Common myeloid progenitor, CD34-positive (primary cell): ENCODE measurements at regions not wholly inside any gene's neighbourhood (a gene's known extent, or its start where the extent isn't known, plus 50 kb on each side); places are given as distances from the start of the nearest gene placed in this dataset.

Experiments
- CTCF ChIA-PET: fragments of 350-600 bp; sonication (Branson Sonifier 250); formaldehyde crosslinking; loops from one replicate; lab custom pipeline; 2021; ENCODE audit warnings: antibody characterized with exemption; lab: Charles Lee
- POLR2A ChIA-PET: fragments of 350-600 bp; sonication (Branson Sonifier 250); formaldehyde crosslinking; loops from one replicate; lab custom pipeline; 2021; ENCODE audit warnings: antibody characterized with exemption; lab: Charles Lee
- DNase-seq, 3 donors: peaks; one replicate each; pipeline versions ENCODE4 v3.0.0 to v3.0.0-alpha.2; 2013
- H3K27ac ChIP-seq, 2 experiments: 1 replicate in 1 of 2; 2 replicates in 1 of 2; pipeline ENCODE4 v1.7.0; 2013; ENCODE audit warnings: inconsistent platforms in 2 of 2, low read length in 2 of 2, mild to moderate bottlenecking in 2 of 2, low read depth in 1 of 2, moderate library complexity in 1 of 2; ENCODE audit not compliant: severe bottlenecking in 2 of 2, insufficient read depth in 1 of 2, poor library complexity in 1 of 2
- H3K27me3 ChIP-seq, 5 experiments: replicated peaks in 2 of 5; 1 replicate in 3 of 5; 2 replicates in 2 of 5; pipeline versions ENCODE4 v1.6.1 to v1.7.0; 2013; ENCODE audit warnings: low read length in 4 of 5, mild to moderate bottlenecking in 2 of 5, moderate library complexity in 2 of 5, inconsistent platforms in 1 of 5; ENCODE audit not compliant: insufficient read depth in 5 of 5, control insufficient read depth in 4 of 5
- H3K36me3 ChIP-seq, 4 experiments: 1 replicate in 2 of 4; 2 replicates in 2 of 4; pipeline versions ENCODE4 v1.6.1 to v1.7.0; 2013; ENCODE audit warnings: low read length in 3 of 4, control low read depth in 1 of 4, mild to moderate bottlenecking in 1 of 4; ENCODE audit not compliant: control insufficient read depth in 4 of 4, insufficient read depth in 4 of 4
- H3K4me1 ChIP-seq, 4 experiments: 1 replicate in 3 of 4; 2 replicates in 1 of 4; pipeline versions ENCODE4 v1.6.1 to v1.7.1; 2013; ENCODE audit warnings: low read length in 3 of 4, mild to moderate bottlenecking in 3 of 4, control low read depth in 1 of 4, inconsistent platforms in 1 of 4, moderate library complexity in 1 of 4; ENCODE audit not compliant: control insufficient read depth in 4 of 4, insufficient read depth in 4 of 4; ENCODE audit errors: control extremely low read depth in 1 of 4
- H3K4me3 ChIP-seq, 7 experiments: 1 replicate in 4 of 7; 2 replicates in 3 of 7; pipeline versions ENCODE4 v1.5.1 to v1.7.0; 2013; ENCODE audit warnings: mild to moderate bottlenecking in 7 of 7, low read length in 6 of 7, moderate library complexity in 6 of 7, inconsistent platforms in 2 of 7, low read depth in 2 of 7, control low read depth in 1 of 7; ENCODE audit not compliant: insufficient read depth in 4 of 7, control insufficient read depth in 1 of 7; ENCODE audit errors: extremely low read depth in 1 of 7
- H3K9me3 ChIP-seq, 5 experiments: 1 replicate in 4 of 5; 2 replicates in 1 of 5; pipeline versions ENCODE4 v1.6.1 to v1.7.1; 2013; ENCODE audit warnings: low read length in 4 of 5, mild to moderate bottlenecking in 2 of 5, inconsistent platforms in 1 of 5, low read depth in 1 of 5, moderate library complexity in 1 of 5; ENCODE audit not compliant: control insufficient read depth in 4 of 5, insufficient read depth in 2 of 5; ENCODE audit errors: control extremely low read depth in 1 of 5
- WGBS: methylation state at CpG from one replicate; pipeline ENCODE4 v1.1.5; 2013; ENCODE audit not compliant: insufficient coverage; 5-methylcytosine and 5-hydroxymethylcytosine counted together

DNA sequence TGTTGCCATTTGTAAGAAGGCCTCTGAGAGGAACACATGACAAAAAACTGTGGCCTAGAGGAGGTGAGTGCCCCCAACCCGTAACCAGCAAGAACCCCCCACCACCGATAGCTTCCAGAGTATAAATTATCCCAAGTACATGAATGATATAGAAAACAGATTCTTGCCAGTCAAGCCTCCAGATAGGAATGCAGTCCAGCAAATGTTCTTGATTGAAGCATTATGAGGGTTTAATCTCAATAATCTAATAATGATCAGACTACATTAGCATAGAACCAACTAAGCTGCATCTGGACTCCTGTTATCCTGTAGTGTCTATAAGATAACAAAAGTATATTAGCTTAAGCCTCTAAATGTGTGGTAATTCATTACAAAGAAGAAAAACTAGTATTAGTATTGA lies 908.9 kb upstream of the ATXN8OS start:
- H3K36me3 ChIP-seq: no peaks in the 10 kb centered on the region
- H3K4me3 ChIP-seq: no peak overlapping the region
- no CpG with 5 or more reads among the region's 2 CpGs for WGBS
- no peaks in the 10 kb centered on the region for H3K9me3 ChIP-seq
- H3K4me1 ChIP-seq: no peaks in the 10 kb centered on the region
- no peaks in the 10 kb centered on the region for H3K27me3 ChIP-seq
- DNase-seq: no peak
- H3K27ac ChIP-seq: no peak overlapping the region
- POLR2A ChIA-PET: no interaction called here
- CTCF ChIA-PET: interaction anchor here (1.2 kb wide), 1 partner anchor 30 kb away, joined by 4 read pairs; no protein-coding TSS in a partner anchor

DNA sequence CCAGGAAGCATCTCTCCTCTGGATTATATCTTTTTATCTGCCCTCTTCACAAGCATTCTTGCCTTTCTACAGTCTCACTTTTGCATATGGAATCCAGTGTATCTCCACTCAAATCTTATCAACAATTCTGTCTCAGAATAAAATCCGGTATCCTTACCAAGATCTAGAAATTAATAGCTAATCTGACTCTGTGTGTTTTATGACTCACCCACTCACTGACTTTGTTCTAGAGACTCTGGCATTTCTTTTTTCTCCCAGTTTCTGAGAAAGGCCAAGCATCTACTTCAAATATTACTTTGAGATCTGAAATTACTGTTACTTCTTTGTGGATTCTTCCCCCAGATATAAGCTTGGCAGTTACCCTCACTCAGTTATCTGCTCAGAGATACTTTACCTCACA lies 913.5 kb upstream of the ATXN8OS start:
- Histone ChIP-seq H3K27ac (no peak overlapping the region), H3K36me3 (no peaks in the 10 kb centered on the region), H3K9me3 (no peaks in the 10 kb centered on the region), H3K4me1 (no peaks in the 10 kb centered on the region), H3K4me3 (no peak overlapping the region), H3K27me3 (no peaks in the 10 kb centered on the region)
- no peak for DNase-seq
- ChIA-PET POLR2A (no interaction called here), CTCF (no interaction called here)
- no CpG with 5 or more reads among the region's 1 CpG for WGBS

- Histone ChIP-seq H3K9me3 (no peaks in the 10 kb centered on the region), H3K4me1 (no peaks in the 10 kb centered on the region), H3K27me3 (no peaks in the 10 kb centered on the region), H3K27ac (no peak overlapping the region), H3K36me3 (no peaks in the 10 kb centered on the region), H3K4me3 (no peak overlapping the region)
- CTCF ChIA-PET: no interaction called here
- POLR2A ChIA-PET: no interaction called here
- no peak for DNase-seq
- 94% methylated on average over 2 of the region's 5 CpGs for WGBS
Measured at GRCh38 chr13:69180034-69180433, 927.6 kb upstream of the ATXN8OS start.

DNA sequence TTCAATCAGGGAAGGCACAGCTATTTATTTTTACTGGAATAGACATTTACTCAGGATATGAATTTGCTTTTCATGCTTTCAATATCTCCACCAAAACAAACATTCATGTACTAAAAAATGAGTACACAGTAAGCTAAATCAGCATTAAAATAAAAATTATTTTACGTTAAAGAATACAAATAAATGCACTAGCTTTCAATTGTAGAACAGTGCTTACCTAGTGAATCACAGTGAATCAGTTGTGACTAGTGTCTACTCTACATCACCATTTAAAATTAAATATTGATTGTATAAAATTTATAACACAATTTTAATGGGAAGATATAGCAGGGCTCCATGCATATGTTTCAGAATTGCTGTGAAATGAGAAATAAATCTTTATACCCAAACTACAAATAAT lies 929.6 kb upstream of the ATXN8OS start:
- WGBS: no CpG with 5 or more reads among the region's 1 CpG
- ChIA-PET POLR2A (no interaction called here), CTCF (no interaction called here)
- no peak overlapping the region for H3K4me3 ChIP-seq
- no peaks in the 10 kb centered on the region for H3K9me3 ChIP-seq
- DNase-seq: no peak
- H3K36me3 ChIP-seq: no peaks in the 10 kb centered on the region
- no peaks in the 10 kb centered on the region for H3K27me3 ChIP-seq
- H3K4me1 ChIP-seq: no peaks in the 10 kb centered on the region
- H3K27ac ChIP-seq: no peak overlapping the region

GRCh38 chr13:69168436-69168835 lies 939.2 kb upstream of the ATXN8OS start:
- no peaks in the 10 kb centered on the region for H3K36me3 ChIP-seq
- no peaks in the 10 kb centered on the region for H3K27me3 ChIP-seq
- ChIA-PET CTCF (no interaction called here), POLR2A (no interaction called here)
- DNase-seq: no peak
- no peaks in the 10 kb centered on the region for H3K9me3 ChIP-seq
- H3K4me1 ChIP-seq: no peaks in the 10 kb centered on the region
- 92% methylated on average over 6 of the region's 9 CpGs for WGBS
- H3K27ac ChIP-seq: no peak overlapping the region
- no peak overlapping the region for H3K4me3 ChIP-seq

- DNase-seq: no peak
- H3K4me1 ChIP-seq: no peaks in the 10 kb centered on the region
- 0% methylated on average over 1 of the region's 2 CpGs for WGBS
- no peaks in the 10 kb centered on the region for H3K36me3 ChIP-seq
- H3K27ac ChIP-seq: no peak overlapping the region
- H3K9me3 ChIP-seq: peaks cover 0 to 2% (median 0%) of the 10 kb centered on the region in 5 experiments
- H3K4me3 ChIP-seq: no peak overlapping the region
- CTCF ChIA-PET: no interaction called here
- no peaks in the 10 kb centered on the region for H3K27me3 ChIP-seq
- POLR2A ChIA-PET: no interaction called here
Measured at GRCh38 chr13:69155136-69155535, 952.5 kb upstream of the ATXN8OS start.

- Histone ChIP-seq H3K4me1 (no peaks in the 10 kb centered on the region), H3K36me3 (no peaks in the 10 kb centered on the region), H3K4me3 (no peak overlapping the region), H3K9me3 (no peaks in the 10 kb centered on the region), H3K27me3 (no peaks in the 10 kb centered on the region), H3K27ac (no peak overlapping the region)
- no peak for DNase-seq
- CTCF ChIA-PET: no interaction called here
- POLR2A ChIA-PET: no interaction called here
- WGBS: no CpG with 5 or more reads among the region's 3 CpGs
Measured at GRCh38 chr13:69142101-69142500, 965.5 kb upstream of the ATXN8OS start.
